Bronchial epithelial cell (primary cell): ENCODE measurements at regions not wholly inside any gene's neighbourhood (a gene's known extent, or its start where the extent isn't known, plus 50 kb on each side); places are given as distances from the start of the nearest gene placed in this dataset.

Experiments used
- DNase-seq: peaks from one replicate; pipeline ENCODE4 v3.0.0-alpha.2; 2010; ENCODE audit warnings: low read depth
- FAIRE-seq: peaks from 2 replicates; lab custom pipeline; 2011; peaks lifted over from hg19 to GRCh38; lab: Jason Lieb, UNC
- H3K27me3 ChIP-seq: 2 replicates; pipeline ENCODE4 v1.5.1; 2011; ENCODE audit warnings: low read length; ENCODE audit not compliant: control insufficient read depth, insufficient read depth
- H3K36me3 ChIP-seq: 2 replicates; pipeline ENCODE4 v1.5.1; 2011; ENCODE audit warnings: low read length; ENCODE audit not compliant: control insufficient read depth, insufficient read depth
- H3K4me3 ChIP-seq: 2 replicates; pipeline ENCODE4 v1.5.1; 2011; ENCODE audit warnings: mild to moderate bottlenecking, low read depth, low read length, control low read depth
- TF ChIP-seq, protein P1 (sequence below): IDR thresholded peaks from 2 replicates; pipeline ENCODE4 v1.5.1; 2011; ENCODE audit warnings: mild to moderate bottlenecking, moderate library complexity, low read length, control low read depth, inconsistent platforms; ENCODE audit not compliant: insufficient read depth, severe bottlenecking

DNA sequence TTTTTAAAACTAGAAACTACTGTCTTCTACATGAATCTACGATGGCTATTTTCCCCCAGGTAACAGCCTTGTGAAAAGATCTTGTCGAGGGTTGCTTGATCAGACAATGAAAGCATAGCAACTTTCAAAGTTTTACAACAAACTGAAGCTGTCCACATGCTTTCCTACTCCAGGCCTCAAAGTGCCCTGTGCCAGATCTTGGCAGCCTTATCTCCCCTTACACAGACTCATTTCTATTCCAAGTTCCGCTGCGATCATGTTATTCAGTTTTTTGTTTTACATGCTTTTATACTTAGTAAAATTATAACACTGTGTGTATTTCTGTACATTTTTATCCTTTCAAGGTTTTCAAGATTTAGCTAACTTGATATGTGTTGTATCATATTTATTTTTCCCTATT is 661.7 kb upstream of the SORCS1 start:
- no peaks in the 10 kb centered on the region for H3K36me3 ChIP-seq
- no peak overlapping the region for H3K4me3 ChIP-seq
- H3K27me3 ChIP-seq, result no peaks in the 10 kb centered on the region
- DNase-seq, result no peak
- TF ChIP-seq, protein P1, sequence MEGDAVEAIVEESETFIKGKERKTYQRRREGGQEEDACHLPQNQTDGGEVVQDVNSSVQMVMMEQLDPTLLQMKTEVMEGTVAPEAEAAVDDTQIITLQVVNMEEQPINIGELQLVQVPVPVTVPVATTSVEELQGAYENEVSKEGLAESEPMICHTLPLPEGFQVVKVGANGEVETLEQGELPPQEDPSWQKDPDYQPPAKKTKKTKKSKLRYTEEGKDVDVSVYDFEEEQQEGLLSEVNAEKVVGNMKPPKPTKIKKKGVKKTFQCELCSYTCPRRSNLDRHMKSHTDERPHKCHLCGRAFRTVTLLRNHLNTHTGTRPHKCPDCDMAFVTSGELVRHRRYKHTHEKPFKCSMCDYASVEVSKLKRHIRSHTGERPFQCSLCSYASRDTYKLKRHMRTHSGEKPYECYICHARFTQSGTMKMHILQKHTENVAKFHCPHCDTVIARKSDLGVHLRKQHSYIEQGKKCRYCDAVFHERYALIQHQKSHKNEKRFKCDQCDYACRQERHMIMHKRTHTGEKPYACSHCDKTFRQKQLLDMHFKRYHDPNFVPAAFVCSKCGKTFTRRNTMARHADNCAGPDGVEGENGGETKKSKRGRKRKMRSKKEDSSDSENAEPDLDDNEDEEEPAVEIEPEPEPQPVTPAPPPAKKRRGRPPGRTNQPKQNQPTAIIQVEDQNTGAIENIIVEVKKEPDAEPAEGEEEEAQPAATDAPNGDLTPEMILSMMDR, result no peak
- FAIRE-seq, result no peak

- TF ChIP-seq, protein P1, result peak; percentile 78
- Histone ChIP-seq H3K36me3 (no peaks in the 10 kb centered on the region), H3K27me3 (no peaks in the 10 kb centered on the region), H3K4me3 (no peak overlapping the region)
- DNase-seq (peak; percentile 67), FAIRE-seq (no peak)
Observed at GRCh38 chr10:107814865-107815487, 650.5 kb upstream of the SORCS1 start.

- no peak for DNase-seq
- FAIRE-seq, result no peak
- Histone ChIP-seq H3K36me3 (no peaks in the 10 kb centered on the region), H3K27me3 (no peaks in the 10 kb centered on the region), H3K4me3 (no peak overlapping the region)
- TF ChIP-seq, protein P1, result no peak
Observed at GRCh38 chr10:107813451-107814162, 649.1 kb upstream of the SORCS1 start.

- Histone ChIP-seq H3K36me3 (no peaks in the 10 kb centered on the region), H3K27me3 (no peaks in the 10 kb centered on the region), H3K4me3 (no peak overlapping the region)
- DNase-seq (no peak), FAIRE-seq (no peak)
- TF ChIP-seq, protein P1, result no peak
Observed at GRCh38 chr10:107809889-107810288, 645.4 kb upstream of the SORCS1 start.

- Histone ChIP-seq H3K36me3 (no peaks in the 10 kb centered on the region), H3K4me3 (no peak overlapping the region), H3K27me3 (no peaks in the 10 kb centered on the region)
- DNase-seq (no peak), FAIRE-seq (no peak)
- TF ChIP-seq, protein P1, result no peak
Observed at GRCh38 chr10:107807836-107808235, 643.3 kb upstream of the SORCS1 start.

DNA sequence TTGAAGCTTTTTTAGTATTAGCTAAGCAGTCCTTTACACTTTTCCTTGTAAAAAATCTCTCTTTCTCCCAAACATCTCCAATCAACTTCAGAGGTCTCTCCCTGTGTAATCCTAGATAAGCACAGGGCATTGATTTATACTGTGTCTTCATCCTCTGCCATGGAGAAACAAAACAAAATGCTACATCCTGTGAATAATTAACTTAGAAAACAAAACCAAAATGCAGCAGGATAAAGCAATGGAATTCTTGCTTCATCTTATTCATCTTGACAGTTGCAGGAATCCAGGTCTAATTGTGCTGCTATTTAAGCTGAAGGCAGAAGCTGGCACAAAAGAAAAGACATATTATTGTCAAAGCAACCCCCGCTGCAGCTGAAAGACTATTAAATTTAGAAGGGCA is 641.5 kb upstream of the SORCS1 start:
- Histone ChIP-seq H3K27me3 (no peaks in the 10 kb centered on the region), H3K36me3 (no peaks in the 10 kb centered on the region), H3K4me3 (no peak overlapping the region)
- FAIRE-seq (no peak), DNase-seq (no peak)
- TF ChIP-seq, protein P1, result no peak
